Neural cell (in vitro differentiated cells): ENCODE measurements at regions not wholly inside any gene's neighbourhood (a gene's known extent, or its start where the extent isn't known, plus 50 kb on each side); places are given as distances from the start of the nearest gene placed in this dataset.

Experiments used
- CTCF ChIP-seq: fragments of 450-650 bp; IDR thresholded peaks from 2 replicates; pipeline ENCODE4 v1.5.1; 2014; ENCODE audit warnings: antibody characterized with exemption, mild to moderate bottlenecking, moderate library complexity; ENCODE audit not compliant: poor library complexity, severe bottlenecking
- MXI1 ChIP-seq: fragments of 450-650 bp; conservative IDR thresholded peaks from 2 replicates; pipeline ENCODE4 v1.6.1; 2014; ENCODE audit warnings: antibody characterized with exemption, mild to moderate bottlenecking; ENCODE audit not compliant: poor library complexity, severe bottlenecking
- REST ChIP-seq: IDR thresholded peaks from 2 replicates; pipeline ENCODE4 v1.6.1; 2012; ENCODE audit warnings: borderline replicate concordance

GRCh38 chr2:185984670-185985069 is 246.1 kb downstream of the FSIP2 start:
- TF ChIP-seq MXI1 (no peak), CTCF (no peak), REST (no peak)
